ENCODE measurements at regions not wholly inside any gene's neighbourhood (a gene's known extent, or its start where the extent isn't known, plus 50 kb on each side); places are given as distances from the start of the nearest gene placed in this dataset.

DNA sequence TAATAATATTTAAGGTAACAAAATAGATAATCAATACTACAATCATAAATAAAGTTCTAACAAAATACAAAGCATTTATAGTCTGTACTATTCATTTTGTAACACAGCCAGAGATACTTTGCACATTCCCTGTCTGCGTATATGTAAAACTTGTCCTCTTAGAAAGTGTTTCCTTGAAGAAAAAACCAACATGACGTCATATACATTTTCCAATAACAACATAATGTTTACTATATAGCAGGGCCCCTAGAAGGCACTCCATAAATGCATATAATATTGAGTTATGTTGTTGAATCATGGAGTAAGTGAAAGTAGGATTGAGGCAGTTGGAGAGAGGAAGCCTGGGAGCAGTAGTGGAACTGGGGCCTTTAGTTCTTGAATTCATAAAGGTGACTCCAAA lies 371.4 kb upstream of the HTR2A start:
- no peak overlapping the region for H3K4me3 ChIP-seq
- H3K9me3 ChIP-seq (replicated peaks), result peaks cover 4% of the 10 kb centered on the region
- intact Hi-C loops (cut with micrococcal nuclease), result no loop called here
- no peaks in the 10 kb centered on the region for H3K4me1 ChIP-seq
- H3K27ac ChIP-seq (replicated peaks), result no peak overlapping the region
- TF ChIP-seq, protein P1, sequence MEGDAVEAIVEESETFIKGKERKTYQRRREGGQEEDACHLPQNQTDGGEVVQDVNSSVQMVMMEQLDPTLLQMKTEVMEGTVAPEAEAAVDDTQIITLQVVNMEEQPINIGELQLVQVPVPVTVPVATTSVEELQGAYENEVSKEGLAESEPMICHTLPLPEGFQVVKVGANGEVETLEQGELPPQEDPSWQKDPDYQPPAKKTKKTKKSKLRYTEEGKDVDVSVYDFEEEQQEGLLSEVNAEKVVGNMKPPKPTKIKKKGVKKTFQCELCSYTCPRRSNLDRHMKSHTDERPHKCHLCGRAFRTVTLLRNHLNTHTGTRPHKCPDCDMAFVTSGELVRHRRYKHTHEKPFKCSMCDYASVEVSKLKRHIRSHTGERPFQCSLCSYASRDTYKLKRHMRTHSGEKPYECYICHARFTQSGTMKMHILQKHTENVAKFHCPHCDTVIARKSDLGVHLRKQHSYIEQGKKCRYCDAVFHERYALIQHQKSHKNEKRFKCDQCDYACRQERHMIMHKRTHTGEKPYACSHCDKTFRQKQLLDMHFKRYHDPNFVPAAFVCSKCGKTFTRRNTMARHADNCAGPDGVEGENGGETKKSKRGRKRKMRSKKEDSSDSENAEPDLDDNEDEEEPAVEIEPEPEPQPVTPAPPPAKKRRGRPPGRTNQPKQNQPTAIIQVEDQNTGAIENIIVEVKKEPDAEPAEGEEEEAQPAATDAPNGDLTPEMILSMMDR (IDR thresholded peaks at IDR 0.05; ENCODE audit: borderline replicate concordance), result no peak
- DNase-seq, result no peak
- no peaks in the 10 kb centered on the region for H3K36me3 ChIP-seq
- no peaks in the 10 kb centered on the region for H3K27me3 ChIP-seq (ENCODE audit: low read depth)

DNA sequence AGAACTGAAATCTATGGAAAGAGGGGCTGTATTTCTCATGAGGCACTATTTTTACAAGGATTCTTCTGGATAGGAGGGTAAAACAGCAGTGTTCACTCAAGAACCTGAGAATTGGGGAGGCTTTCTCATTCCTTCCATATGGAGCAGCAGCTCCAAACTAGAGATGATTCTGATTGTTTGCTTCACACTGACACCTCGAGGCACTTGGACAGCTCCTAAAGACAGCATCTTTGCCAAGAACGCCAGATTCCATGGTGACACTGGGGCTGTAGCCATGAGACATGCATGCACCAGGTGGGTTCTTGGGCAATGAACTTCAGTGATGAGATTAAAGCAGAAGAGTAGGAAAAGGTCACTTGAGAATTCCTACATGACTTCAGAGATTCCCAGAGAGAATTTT lies 361.5 kb upstream of the HTR2A start:
- TF ChIP-seq, protein P1 (IDR thresholded peaks at IDR 0.05; ENCODE audit: borderline replicate concordance), result no peak
- no peak overlapping the region for H3K27ac ChIP-seq (replicated peaks)
- intact Hi-C loops (cut with micrococcal nuclease), result no loop called here

DNA sequence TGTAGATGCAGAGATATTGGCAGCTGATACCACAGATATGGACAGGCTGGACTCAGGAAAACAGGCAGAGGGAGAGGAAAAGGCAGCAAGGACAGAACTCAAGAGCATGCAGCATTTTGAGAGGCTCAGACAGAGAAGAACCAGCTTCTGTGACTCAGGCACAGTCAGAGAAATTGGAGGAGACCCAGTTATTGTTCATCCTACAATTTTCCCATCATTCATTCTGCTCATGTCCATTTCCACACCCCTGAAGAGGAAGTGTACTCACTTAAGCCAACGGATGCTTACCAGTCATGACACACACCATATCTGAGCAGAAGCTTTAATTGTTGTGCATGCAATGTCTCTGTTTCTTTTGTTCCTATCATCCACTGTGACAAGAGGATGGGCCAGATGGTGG lies 359.8 kb upstream of the HTR2A start:
- DNase-seq, result no peak
- TF ChIP-seq, protein P1 (IDR thresholded peaks at IDR 0.05; ENCODE audit: borderline replicate concordance), result no peak
- Histone ChIP-seq H3K9me3 (replicated peaks) (no peaks in the 10 kb centered on the region), H3K36me3 (no peaks in the 10 kb centered on the region), H3K27ac (replicated peaks) (no peak overlapping the region), H3K4me1 (no peaks in the 10 kb centered on the region), H3K27me3 (ENCODE audit: low read depth) (no peaks in the 10 kb centered on the region), H3K4me3 (no peak overlapping the region)
- intact Hi-C loops (cut with micrococcal nuclease), result no loop called here

More for the DNA sequence above, 361.5 kb upstream of the HTR2A start:
- Histone ChIP-seq H3K4me1 (no peaks in the 10 kb centered on the region), H3K36me3 (no peaks in the 10 kb centered on the region), H3K4me3 (no peak overlapping the region), H3K27me3 (ENCODE audit: low read depth) (no peaks in the 10 kb centered on the region), H3K9me3 (replicated peaks) (peaks cover 6% of the 10 kb centered on the region)
- DNase-seq, result no peak

DNA sequence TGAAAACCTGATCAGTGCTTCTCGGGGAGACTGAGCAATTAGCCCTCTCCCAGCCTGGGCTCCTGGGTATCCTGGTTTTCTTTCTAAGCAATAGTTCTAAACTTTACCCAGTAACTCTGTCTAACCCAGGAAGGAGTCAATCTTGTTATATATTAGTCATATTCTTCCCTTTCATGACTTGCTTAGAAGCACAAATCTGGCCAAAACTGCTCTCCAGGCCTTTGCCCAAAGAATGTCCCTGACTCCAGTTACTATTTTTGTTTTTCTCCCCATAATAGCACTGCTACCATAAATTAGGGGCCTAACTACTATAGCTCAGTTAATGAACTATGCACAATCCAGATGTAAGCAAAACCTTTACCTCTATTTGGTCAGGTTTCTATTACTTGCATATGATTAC lies 355.8 kb upstream of the HTR2A start:
- TF ChIP-seq, protein P1 (IDR thresholded peaks at IDR 0.05; ENCODE audit: borderline replicate concordance), result no peak
- no peaks in the 10 kb centered on the region for H3K9me3 ChIP-seq (replicated peaks)
- no peak overlapping the region for H3K4me3 ChIP-seq
- intact Hi-C loops (cut with micrococcal nuclease), result no loop called here
- H3K4me1 ChIP-seq, result no peaks in the 10 kb centered on the region
- H3K27ac ChIP-seq (replicated peaks), result no peak overlapping the region
- no peaks in the 10 kb centered on the region for H3K36me3 ChIP-seq
- no peaks in the 10 kb centered on the region for H3K27me3 ChIP-seq (ENCODE audit: low read depth)
- DNase-seq, result no peak

DNA sequence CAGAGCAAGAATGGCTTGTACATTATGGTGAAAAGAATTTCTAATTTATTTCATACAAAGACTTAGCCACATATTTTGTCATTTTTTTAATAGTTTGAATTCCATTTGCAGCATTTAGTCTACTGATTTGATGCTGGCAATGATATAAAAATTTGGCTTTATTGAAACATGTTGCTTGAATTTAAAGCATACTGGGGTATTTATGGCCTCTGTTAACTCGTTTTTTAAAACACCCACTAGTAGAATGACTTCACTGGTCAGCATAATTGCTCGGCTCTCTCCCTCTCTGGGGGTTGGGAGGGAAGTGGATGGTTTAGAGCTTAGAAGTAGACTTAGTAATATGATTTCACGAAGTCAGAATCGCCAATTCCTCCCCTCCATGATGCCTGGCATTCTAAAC lies 354.9 kb upstream of the HTR2A start:
- Histone ChIP-seq H3K9me3 (replicated peaks) (no peaks in the 10 kb centered on the region), H3K27ac (replicated peaks) (no peak overlapping the region), H3K4me3 (no peak overlapping the region), H3K36me3 (no peaks in the 10 kb centered on the region), H3K27me3 (ENCODE audit: low read depth) (no peaks in the 10 kb centered on the region), H3K4me1 (no peaks in the 10 kb centered on the region)
- DNase-seq, result no peak
- TF ChIP-seq, protein P1 (IDR thresholded peaks at IDR 0.05; ENCODE audit: borderline replicate concordance), result no peak
- intact Hi-C loops (cut with micrococcal nuclease), result no loop called here

GRCh38 chr13:47250146-47250545 lies 353.3 kb upstream of the HTR2A start:
- H3K27me3 ChIP-seq (ENCODE audit: low read depth), result no peaks in the 10 kb centered on the region
- no peak overlapping the region for H3K4me3 ChIP-seq
- intact Hi-C loops (cut with micrococcal nuclease), result no loop called here
- TF ChIP-seq, protein P1 (IDR thresholded peaks at IDR 0.05; ENCODE audit: borderline replicate concordance), result no peak
- DNase-seq, result no peak
- no peak overlapping the region for H3K27ac ChIP-seq (replicated peaks)
- no peaks in the 10 kb centered on the region for H3K36me3 ChIP-seq
- no peaks in the 10 kb centered on the region for H3K4me1 ChIP-seq
- H3K9me3 ChIP-seq (replicated peaks), result no peaks in the 10 kb centered on the region

Data from left ventricle myocardium inferior (tissue), 1 donor.